PC-3 (cell line): ENCODE measurements at regions not wholly inside any gene's neighbourhood (a gene's known extent, or its start where the extent isn't known, plus 50 kb on each side); places are given as distances from the start of the nearest gene placed in this dataset.

Experiments
- EZH2 ChIP-seq: fragments of 300-600 bp; sonication (generic); IDR thresholded peaks from one replicate; pipeline ENCODE4 v1.6.1; 2017; ENCODE audit warnings: antibody characterized with exemption, mild to moderate bottlenecking, low read length; ENCODE audit not compliant: unreplicated experiment
- EZH2phosphoT487 ChIP-seq: fragments of 300-600 bp; sonication (generic); IDR thresholded peaks from 2 replicates; pipeline ENCODE4 v1.6.1; 2018; ENCODE audit warnings: mild to moderate bottlenecking, antibody characterized with exemption, low read length, borderline replicate concordance
- TF ChIP-seq, protein P1 (sequence below): fragments of 300-600 bp; sonication (generic); conservative IDR thresholded peaks from 2 replicates; pipeline ENCODE4 v1.5.1; 2017; ENCODE audit warnings: antibody characterized with exemption, low read depth, mild to moderate bottlenecking, low read length

DNA sequence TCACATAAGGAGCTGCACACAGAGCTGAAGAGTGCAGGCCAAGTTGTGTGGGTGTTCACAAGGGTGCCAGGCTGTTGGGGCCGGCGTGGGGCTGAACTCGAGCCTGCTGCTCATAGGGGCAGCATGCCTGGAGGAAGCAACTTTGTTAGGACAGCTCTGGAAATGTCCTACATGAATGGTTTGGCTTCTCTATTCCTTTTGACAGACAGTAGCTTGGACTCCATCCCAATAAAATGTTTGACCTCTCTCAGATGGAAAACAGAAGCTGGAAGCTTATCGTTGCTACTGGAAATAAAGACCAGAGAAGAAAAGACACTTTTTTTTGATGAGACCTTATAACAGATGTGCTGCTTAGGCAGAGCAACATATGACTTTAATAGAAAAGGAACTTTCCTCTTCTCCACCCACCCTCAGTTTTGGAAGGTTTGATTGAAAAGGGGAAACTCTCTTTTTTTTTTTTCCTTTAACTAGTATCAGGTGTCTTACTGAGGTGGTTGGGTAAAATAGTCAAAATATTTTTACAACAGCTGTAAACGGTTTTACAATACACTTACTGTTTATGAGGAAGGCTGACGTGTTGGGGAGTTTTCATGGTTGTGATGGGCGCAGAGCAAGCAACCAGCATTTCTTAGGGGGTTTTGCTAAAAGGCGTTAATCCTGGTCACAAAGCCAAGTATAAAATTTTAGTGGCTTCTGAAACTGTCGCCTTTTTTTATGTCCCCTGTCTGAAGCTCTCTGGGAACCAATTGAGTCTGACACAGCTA lies 80.7 kb upstream of the EEF1E1 start:
- TF ChIP-seq EZH2 (no peak), EZH2phosphoT487 (no peak)
- TF ChIP-seq, protein P1, sequence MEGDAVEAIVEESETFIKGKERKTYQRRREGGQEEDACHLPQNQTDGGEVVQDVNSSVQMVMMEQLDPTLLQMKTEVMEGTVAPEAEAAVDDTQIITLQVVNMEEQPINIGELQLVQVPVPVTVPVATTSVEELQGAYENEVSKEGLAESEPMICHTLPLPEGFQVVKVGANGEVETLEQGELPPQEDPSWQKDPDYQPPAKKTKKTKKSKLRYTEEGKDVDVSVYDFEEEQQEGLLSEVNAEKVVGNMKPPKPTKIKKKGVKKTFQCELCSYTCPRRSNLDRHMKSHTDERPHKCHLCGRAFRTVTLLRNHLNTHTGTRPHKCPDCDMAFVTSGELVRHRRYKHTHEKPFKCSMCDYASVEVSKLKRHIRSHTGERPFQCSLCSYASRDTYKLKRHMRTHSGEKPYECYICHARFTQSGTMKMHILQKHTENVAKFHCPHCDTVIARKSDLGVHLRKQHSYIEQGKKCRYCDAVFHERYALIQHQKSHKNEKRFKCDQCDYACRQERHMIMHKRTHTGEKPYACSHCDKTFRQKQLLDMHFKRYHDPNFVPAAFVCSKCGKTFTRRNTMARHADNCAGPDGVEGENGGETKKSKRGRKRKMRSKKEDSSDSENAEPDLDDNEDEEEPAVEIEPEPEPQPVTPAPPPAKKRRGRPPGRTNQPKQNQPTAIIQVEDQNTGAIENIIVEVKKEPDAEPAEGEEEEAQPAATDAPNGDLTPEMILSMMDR = no peak
